ENCODE measurements at regions not wholly inside any gene's neighbourhood (a gene's known extent, or its start where the extent isn't known, plus 50 kb on each side); places are given as distances from the start of the nearest gene placed in this dataset.

DNA sequence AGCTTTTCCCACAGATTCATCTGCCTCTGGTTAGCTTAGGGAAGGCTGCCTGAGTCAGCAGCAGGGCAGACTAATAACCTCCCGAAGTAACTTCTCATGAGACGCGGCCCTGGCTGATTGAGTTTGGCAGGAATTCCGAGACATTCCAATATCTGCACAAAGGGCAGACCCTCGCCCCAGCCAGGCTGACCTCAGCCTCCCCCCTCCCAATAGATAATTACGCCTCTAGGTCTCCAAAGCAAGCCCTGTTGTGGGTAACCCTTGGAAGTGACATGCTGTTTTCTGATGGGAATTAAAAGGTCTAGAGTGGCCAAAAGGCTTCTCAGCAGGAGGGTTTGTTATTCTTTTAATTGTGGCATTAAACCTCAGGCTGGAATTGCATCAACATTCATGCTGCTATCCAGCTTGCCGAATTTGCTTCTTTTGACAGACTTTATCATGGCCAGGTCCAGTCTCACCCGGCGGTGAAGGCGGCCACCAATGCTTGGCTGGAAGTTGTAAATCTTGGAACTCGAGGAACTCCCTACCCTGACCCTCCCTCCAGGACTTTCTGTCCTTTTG is 98.0 kb upstream of the SLC14A2 start:
- Histone ChIP-seq H3K9ac (ENCODE audit: low read depth, low read length) (no peak overlapping the region), H3K14ac (replicated peaks; ENCODE audit: low read depth, low read length) (no peak overlapping the region), H3K4ac (ENCODE audit: low read depth, low read length) (no peak overlapping the region), H2BK120ac (ENCODE audit: low read depth, low read length) (no peak overlapping the region), H4K5ac (ENCODE audit: low read depth, low read length) (no peak overlapping the region), H2AK9ac (replicated peaks; ENCODE audit: low read depth, low read length, poor library complexity) (no peak overlapping the region), H3K23ac (ENCODE audit: low read depth, low read length) (no peak overlapping the region), H4K91ac (ENCODE audit: insufficient read depth, low read depth, low read length) (no peak overlapping the region), H3K27ac (ENCODE audit: insufficient read depth, low read length) (no peak overlapping the region), H2BK5ac (ENCODE audit: low read depth, low read length, poor library complexity, severe bottlenecking) (no peak overlapping the region), H3K56ac (ENCODE audit: extremely low read depth, insufficient read depth, low read length) (no peak overlapping the region), H3K4me2 (ENCODE audit: low read depth, low read length) (no peak overlapping the region), H2AFZ (replicated peaks; ENCODE audit: low read length, poor library complexity) (no peak overlapping the region), H3K4me1 (ENCODE audit: control insufficient read depth, insufficient read depth, low read length) (peaks cover 1% of the 10 kb centered on the region; the same call in 1 of the 2 replicates), H3K4me3 (ENCODE audit: insufficient read depth, low read depth, low read length) (no peak overlapping the region), H2BK20ac (ENCODE audit: low read depth, low read length) (no peak overlapping the region), H3K9me1 (ENCODE audit: insufficient read depth, low read length) (no peaks in the 10 kb centered on the region), H3K9me3 (ENCODE audit: control insufficient read depth, insufficient read depth, low read length) (no peaks in the 10 kb centered on the region), H4K20me1 (ENCODE audit: insufficient read depth, low read length) (no peaks in the 10 kb centered on the region), H3K79me1 (ENCODE audit: low read depth in 1 of 2, low read length in 2 of 2) (no peaks in the 10 kb centered on the region), H3K27me3 (ENCODE audit: control insufficient read depth, insufficient read depth, low read length) (no peaks in the 10 kb centered on the region), H2AK5ac (ENCODE audit: low read depth, low read length) (no peak overlapping the region), H2BK15ac (ENCODE audit: low read depth, low read length) (no peak overlapping the region), H3K18ac (ENCODE audit: low read depth, low read length) (no peak overlapping the region), H3K36me3 (ENCODE audit: control insufficient read depth, insufficient read depth, low read length) (no peaks in the 10 kb centered on the region), H4K8ac (ENCODE audit: low read depth in 2 of 2, low read length in 2 of 2) (no peak overlapping the region)
- dilution Hi-C loops (cut with HindIII; ENCODE audit: low sequenced_read_pairs, unreplicated experiment) (no loop called here), intact Hi-C loops (cut with micrococcal nuclease) (no loop called here), in situ Hi-C loops (cut with MboI; ENCODE audit: low sequenced_read_pairs) (no loop called here)
- WGBS, 2 experiments (ENCODE audit: extremely low coverage in 2 of 2, insufficient read length in 1 of 2) = no CpG with 5 or more reads among the region's 11 CpGs
- ATAC-seq (ENCODE audit: low read depth) (no peak), DNase-seq (no peak)
- TF ChIP-seq RAD21 (IDR thresholded peaks at IDR 0.05; ENCODE audit: low read length) (no peak), NFE2L2 (IDR thresholded peaks at IDR 0.05; ENCODE audit: low read depth, low read length) (no peak), CHD1 (IDR thresholded peaks at IDR 0.05; ENCODE audit: low read depth, low read length) (no peak), RCOR1 (IDR thresholded peaks at IDR 0.05; ENCODE audit: insufficient replicate concordance, low read length) (no peak)
- TF ChIP-seq, protein P1, sequence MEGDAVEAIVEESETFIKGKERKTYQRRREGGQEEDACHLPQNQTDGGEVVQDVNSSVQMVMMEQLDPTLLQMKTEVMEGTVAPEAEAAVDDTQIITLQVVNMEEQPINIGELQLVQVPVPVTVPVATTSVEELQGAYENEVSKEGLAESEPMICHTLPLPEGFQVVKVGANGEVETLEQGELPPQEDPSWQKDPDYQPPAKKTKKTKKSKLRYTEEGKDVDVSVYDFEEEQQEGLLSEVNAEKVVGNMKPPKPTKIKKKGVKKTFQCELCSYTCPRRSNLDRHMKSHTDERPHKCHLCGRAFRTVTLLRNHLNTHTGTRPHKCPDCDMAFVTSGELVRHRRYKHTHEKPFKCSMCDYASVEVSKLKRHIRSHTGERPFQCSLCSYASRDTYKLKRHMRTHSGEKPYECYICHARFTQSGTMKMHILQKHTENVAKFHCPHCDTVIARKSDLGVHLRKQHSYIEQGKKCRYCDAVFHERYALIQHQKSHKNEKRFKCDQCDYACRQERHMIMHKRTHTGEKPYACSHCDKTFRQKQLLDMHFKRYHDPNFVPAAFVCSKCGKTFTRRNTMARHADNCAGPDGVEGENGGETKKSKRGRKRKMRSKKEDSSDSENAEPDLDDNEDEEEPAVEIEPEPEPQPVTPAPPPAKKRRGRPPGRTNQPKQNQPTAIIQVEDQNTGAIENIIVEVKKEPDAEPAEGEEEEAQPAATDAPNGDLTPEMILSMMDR (conservative IDR thresholded peaks at IDR 0.05; ENCODE audit: low read depth, low read length) = no peak
- no TSS peak for BruUV-seq (replicated peaks)
- POLR2A ChIA-PET (ENCODE audit: unreplicated experiment) = no interaction called here
- CTCF ChIA-PET = no interaction called here

Data from IMR-90 (cell line).